GM10248 (cell line): ENCODE measurements at regions not wholly inside any gene's neighbourhood (a gene's known extent, or its start where the extent isn't known, plus 50 kb on each side); places are given as distances from the start of the nearest gene placed in this dataset.

Experiments used
- CTCF ChIA-PET: fragments of 300-600 bp; sonication (Branson Sonifier 250); formaldehyde crosslinking; extraction: SDS; loops from one replicate; lab custom pipeline; 2021; ENCODE audit warnings: antibody characterized with exemption; lab: Yijun Ruan, JAX
- POLR2A ChIA-PET: fragments of 350-650 bp; sonication (Branson Sonifier 250); formaldehyde crosslinking; extraction: SDS; loops from one replicate; lab custom pipeline; 2020; ENCODE audit warnings: antibody characterized with exemption; lab: Yijun Ruan, JAX
- DNase-seq: peaks from one replicate; pipeline ENCODE4 v3.0.0; 2012; ENCODE audit errors: extremely low spot score
- CTCF ChIP-seq: IDR thresholded peaks from 2 replicates; pipeline ENCODE4 v1.5.1; 2012; ENCODE audit warnings: mild to moderate bottlenecking, low read depth; ENCODE audit errors: extremely low read depth, missing control alignments, control extremely low read depth

- no peak for DNase-seq
- ChIA-PET CTCF (interaction anchor here (1.0 to 1.2 kb wide), 2 partner anchors 11 to 109 kb away, joined by 3 read pairs; no protein-coding TSS in a partner anchor), POLR2A (no interaction called here)
- TF ChIP-seq CTCF = no peak
Measured at GRCh38 chr7:101746314-101746713, 71.1 kb upstream of the CUX1 start.

DNA sequence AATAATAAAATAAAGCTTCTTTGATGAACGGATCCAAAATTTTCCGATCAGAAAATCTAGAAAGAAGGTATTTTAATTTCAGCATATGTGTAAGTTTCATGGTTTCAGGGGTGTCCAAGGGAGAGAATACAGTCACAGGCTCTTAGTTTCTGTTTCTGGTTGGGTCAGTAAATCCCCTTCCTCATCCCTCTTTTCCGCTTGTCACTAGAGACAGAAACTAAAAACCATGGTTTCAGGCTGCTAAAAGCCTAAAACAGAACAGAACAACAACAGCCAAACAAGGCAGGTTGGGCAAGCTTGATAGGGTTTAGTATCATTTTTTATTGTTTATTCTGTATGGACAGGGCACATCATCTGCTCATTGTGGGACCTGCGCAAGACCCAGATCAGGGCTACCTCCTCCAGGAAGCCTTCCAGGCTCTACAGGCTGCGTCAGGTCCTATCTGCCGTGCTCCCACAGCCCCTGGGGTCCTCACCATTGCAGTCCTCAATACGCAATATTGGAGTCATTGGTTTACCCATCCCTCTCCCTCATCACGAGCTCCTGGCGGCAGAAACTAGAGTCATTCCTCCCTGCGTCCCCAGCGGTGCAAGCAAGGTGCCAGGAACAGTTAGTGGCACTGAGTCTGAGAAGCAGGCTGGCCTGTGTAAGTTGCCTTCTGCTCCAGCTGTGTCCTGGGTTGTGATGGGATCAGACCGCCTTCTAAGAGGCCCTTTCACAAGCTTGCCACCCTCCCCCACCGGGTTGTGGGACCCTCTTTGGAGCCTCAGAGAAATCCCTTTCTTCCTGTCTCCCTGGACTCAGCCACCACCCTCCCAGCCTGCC, 70.2 kb upstream of the CUX1 start:
- no peak for DNase-seq
- ChIA-PET CTCF (interaction anchor here (1.0 to 1.2 kb wide), 2 partner anchors 10 to 108 kb away, joined by 3 read pairs; no protein-coding TSS in a partner anchor), POLR2A (interaction anchor here (0.7 kb wide), 1 partner anchor 20 kb away, joined by 3 read pairs; no protein-coding TSS in a partner anchor)
- no peak for TF ChIP-seq CTCF

GRCh38 chr7:101747879-101748345, 69.5 kb upstream of the CUX1 start:
- POLR2A ChIA-PET = interaction anchor here (0.7 kb wide), 1 partner anchor 20 kb away, joined by 3 read pairs; no protein-coding TSS in a partner anchor
- CTCF ChIA-PET = no interaction called here
- DNase-seq = no peak
- no peak for TF ChIP-seq CTCF

- no peak for DNase-seq
- POLR2A ChIA-PET = no interaction called here
- CTCF ChIA-PET = no interaction called here
- TF ChIP-seq CTCF = no peak
Measured at GRCh38 chr7:101749891-101750290, 67.5 kb upstream of the CUX1 start.

DNA sequence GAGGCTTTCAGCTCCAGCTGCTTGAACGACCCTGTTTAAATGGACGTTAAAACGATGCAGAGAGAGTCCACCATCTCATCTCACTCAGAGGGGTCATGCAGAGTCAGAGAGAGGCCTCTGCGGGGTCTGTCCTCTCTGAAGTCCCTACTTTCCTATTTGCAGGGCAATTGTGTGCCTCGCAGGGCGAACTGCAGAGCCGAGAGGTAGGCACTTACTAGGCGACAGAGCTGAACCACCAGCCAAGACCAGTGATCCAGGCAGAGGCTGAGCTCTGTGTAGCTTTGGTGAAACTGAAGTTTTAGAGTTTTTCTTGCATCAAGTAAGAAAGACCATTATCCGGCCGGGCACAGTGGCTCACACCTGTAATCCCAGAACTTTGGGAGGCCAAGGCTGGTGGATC, 64.1 kb upstream of the CUX1 start:
- DNase-seq = no peak
- ChIA-PET CTCF (interaction anchor here (2.1 kb wide), 1 partner anchor 10 kb away, joined by 8 read pairs; no protein-coding TSS in a partner anchor), POLR2A (interaction anchor here (1.1 kb wide), 1 partner anchor 13 kb away, joined by 3 read pairs; no protein-coding TSS in a partner anchor)
- TF ChIP-seq CTCF = no peak

- CTCF ChIA-PET = no interaction called here
- no peak for DNase-seq
- POLR2A ChIA-PET = no interaction called here
- TF ChIP-seq CTCF = no peak
Measured at GRCh38 chr7:101754424-101755159, 62.8 kb upstream of the CUX1 start.
